HL-60 (cell line): ENCODE measurements at regions not wholly inside any gene's neighbourhood (a gene's known extent, or its start where the extent isn't known, plus 50 kb on each side); places are given as distances from the start of the nearest gene placed in this dataset.

Experiments used
- DNase-seq, 2 experiments: peaks; one replicate each; pipeline ENCODE4 v3.0.0-alpha.2; 2010 to 2020; ENCODE audit warnings: low read depth in 1 of 2, low spot score in 1 of 2
- H3K27ac ChIP-seq: fragments of 250-450 bp; sonication (Bioruptor Pico); replicated peaks from 2 replicates; pipeline ENCODE4 v1.5.1; 2020; ENCODE audit warnings: mild to moderate bottlenecking, moderate library complexity
- H3K27me3 ChIP-seq: fragments of 250-450 bp; sonication (Bioruptor Pico); 2 replicates; pipeline ENCODE4 v1.5.1; 2021; ENCODE audit warnings: mild to moderate bottlenecking, moderate library complexity; ENCODE audit not compliant: insufficient read depth, poor library complexity, severe bottlenecking
- H3K4me3 ChIP-seq: replicated peaks from 2 replicates; pipeline ENCODE4 v1.5.1; 2011; ENCODE audit warnings: mild to moderate bottlenecking, control low read depth, low read length; ENCODE audit not compliant: insufficient read depth
- GABPA ChIP-seq: IDR thresholded peaks from 2 replicates; pipeline ENCODE4 v1.6.1; 2012; ENCODE audit warnings: low read depth
- POLR2AphosphoS5 ChIP-seq: IDR thresholded peaks from 2 replicates; pipeline ENCODE4 v1.6.1; 2012; ENCODE audit warnings: low read depth
- REST ChIP-seq: IDR thresholded peaks from 2 replicates; pipeline ENCODE4 v1.6.1; 2012; ENCODE audit warnings: low read depth; ENCODE audit not compliant: insufficient replicate concordance
- SPI1 ChIP-seq: IDR thresholded peaks from 2 replicates; pipeline ENCODE4 v1.6.1; 2012; ENCODE audit warnings: low read depth, mild to moderate bottlenecking, borderline replicate concordance
- TF ChIP-seq, protein P1 (sequence below): IDR thresholded peaks from one replicate; pipeline ENCODE4 v1.5.1; 2011; ENCODE audit warnings: low read length, control low read depth, inconsistent platforms; ENCODE audit not compliant: insufficient read depth

DNA sequence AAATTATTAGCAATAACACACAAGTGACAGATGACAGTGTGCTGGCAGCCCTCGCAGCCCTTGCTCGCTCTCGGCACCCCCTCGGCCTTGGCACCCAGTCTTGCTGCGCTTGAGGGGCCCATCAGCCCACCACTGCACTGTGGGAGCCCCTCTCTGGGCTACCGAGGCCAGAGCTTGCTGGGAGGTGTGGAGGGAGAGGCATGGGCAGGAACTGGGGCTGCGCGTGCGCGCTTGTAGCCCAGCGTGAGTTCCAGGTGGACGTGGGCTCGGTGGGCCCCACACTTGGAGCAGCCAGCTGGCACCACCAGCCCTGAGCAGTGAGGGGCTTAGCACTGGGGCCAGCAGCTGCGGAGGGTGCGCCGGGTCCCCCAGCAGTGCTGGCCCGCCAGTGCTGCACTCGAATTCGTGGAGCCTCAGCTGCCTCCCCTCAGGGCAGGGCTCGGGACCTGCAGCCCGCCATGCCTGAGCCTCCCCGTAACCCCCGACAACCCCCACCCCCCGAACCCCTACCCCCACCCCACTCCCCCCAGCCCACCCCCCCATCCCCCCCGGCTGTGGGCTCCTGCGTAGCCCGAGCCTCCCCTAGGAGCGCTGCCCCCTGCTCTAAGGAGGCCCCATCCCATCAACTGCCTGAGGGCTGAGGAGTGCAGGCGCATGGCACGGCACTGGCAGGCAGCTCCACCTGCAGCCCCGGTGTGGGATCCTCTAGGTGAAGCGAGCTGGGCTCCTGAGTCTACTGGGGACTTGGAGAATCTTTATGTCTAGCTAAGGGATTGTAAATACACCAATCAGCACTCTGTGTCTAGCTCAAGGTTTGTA lies 240.9 kb downstream of the TRIM36 start:
- DNase-seq, result no peak
- Histone ChIP-seq H3K27ac (no peak overlapping the region), H3K4me3 (no peak overlapping the region), H3K27me3 (no peaks in the 10 kb centered on the region)
- TF ChIP-seq, protein P1, sequence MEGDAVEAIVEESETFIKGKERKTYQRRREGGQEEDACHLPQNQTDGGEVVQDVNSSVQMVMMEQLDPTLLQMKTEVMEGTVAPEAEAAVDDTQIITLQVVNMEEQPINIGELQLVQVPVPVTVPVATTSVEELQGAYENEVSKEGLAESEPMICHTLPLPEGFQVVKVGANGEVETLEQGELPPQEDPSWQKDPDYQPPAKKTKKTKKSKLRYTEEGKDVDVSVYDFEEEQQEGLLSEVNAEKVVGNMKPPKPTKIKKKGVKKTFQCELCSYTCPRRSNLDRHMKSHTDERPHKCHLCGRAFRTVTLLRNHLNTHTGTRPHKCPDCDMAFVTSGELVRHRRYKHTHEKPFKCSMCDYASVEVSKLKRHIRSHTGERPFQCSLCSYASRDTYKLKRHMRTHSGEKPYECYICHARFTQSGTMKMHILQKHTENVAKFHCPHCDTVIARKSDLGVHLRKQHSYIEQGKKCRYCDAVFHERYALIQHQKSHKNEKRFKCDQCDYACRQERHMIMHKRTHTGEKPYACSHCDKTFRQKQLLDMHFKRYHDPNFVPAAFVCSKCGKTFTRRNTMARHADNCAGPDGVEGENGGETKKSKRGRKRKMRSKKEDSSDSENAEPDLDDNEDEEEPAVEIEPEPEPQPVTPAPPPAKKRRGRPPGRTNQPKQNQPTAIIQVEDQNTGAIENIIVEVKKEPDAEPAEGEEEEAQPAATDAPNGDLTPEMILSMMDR, result no peak
- no peak for TF ChIP-seq SPI1
- no peak for TF ChIP-seq GABPA
- TF ChIP-seq REST, result no peak
- TF ChIP-seq POLR2AphosphoS5, result no peak

DNA sequence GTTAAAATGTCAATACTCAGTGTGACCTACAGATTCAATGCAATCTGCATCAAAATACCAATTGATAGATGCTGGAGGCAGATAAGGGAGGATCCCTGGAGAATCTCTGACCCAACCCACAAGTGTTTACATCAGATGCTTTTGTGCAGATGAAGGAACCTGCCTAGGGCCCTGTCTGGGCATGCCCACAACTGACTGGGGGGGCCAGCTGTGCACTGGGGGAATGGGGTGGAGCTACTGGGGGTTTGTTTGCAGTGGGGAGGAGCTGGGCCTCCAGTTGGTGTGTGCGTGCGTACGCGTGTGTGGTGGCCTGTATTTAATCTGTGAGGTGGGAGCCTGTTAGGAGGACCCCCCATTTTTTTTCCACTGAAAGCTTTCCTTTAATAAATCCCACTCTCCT lies 244.9 kb downstream of the TRIM36 start:
- TF ChIP-seq GABPA (no peak), SPI1 (no peak), REST (no peak), POLR2AphosphoS5 (no peak)
- TF ChIP-seq, protein P1, result no peak
- H3K4me3 ChIP-seq, result no peak overlapping the region
- no peak for DNase-seq
- H3K27ac ChIP-seq, result no peak overlapping the region
- H3K27me3 ChIP-seq, result no peaks in the 10 kb centered on the region

- H3K27ac ChIP-seq, result no peak overlapping the region
- H3K4me3 ChIP-seq, result no peak overlapping the region
- DNase-seq, result no peak
- no peak for TF ChIP-seq GABPA
- TF ChIP-seq, protein P1, result no peak
- no peak for TF ChIP-seq REST
- no peak for TF ChIP-seq SPI1
- TF ChIP-seq POLR2AphosphoS5, result no peak
- no peaks in the 10 kb centered on the region for H3K27me3 ChIP-seq
Observed at GRCh38 chr5:114912189-114912920, 257.4 kb downstream of the TRIM36 start.
